Stomach (tissue), 4 donors: ENCODE measurements at regions not wholly inside any gene's neighbourhood (a gene's known extent, or its start where the extent isn't known, plus 50 kb on each side); places are given as distances from the start of the nearest gene placed in this dataset.

Source experiments
- EP300 ChIP-seq: sonication (generic); formaldehyde crosslinking; IDR thresholded peaks from one replicate; pipeline ENCODE4 v1.6.1; 2017; ENCODE audit warnings: antibody characterized with exemption
- POLR2A ChIP-seq, 4 donors: fragments of 450-650 bp; IDR thresholded peaks; one replicate each; pipeline ENCODE4 v1.6.1; 2016; ENCODE audit warnings: antibody characterized with exemption in 4 of 4, control low read depth in 2 of 4, mild to moderate bottlenecking in 1 of 4, moderate library complexity in 1 of 4
- POLR2AphosphoS5 ChIP-seq, 3 donors: sonication (generic); formaldehyde crosslinking; IDR thresholded peaks; one replicate each; pipeline ENCODE4 v1.6.1; 2016; ENCODE audit warnings: antibody characterized with exemption in 3 of 3
- TF ChIP-seq, protein P1 (sequence below), 7 experiments: fragments of 450-650 bp in 4 of 7; fragments of 200-600 bp in 3 of 7; sonication (generic) in 3 of 7; IDR thresholded peaks; one replicate each; pipeline ENCODE4 v1.5.1; 2016 to 2019; ENCODE audit warnings: antibody characterized with exemption in 7 of 7, control low read depth in 2 of 7, mild to moderate bottlenecking in 1 of 7

DNA sequence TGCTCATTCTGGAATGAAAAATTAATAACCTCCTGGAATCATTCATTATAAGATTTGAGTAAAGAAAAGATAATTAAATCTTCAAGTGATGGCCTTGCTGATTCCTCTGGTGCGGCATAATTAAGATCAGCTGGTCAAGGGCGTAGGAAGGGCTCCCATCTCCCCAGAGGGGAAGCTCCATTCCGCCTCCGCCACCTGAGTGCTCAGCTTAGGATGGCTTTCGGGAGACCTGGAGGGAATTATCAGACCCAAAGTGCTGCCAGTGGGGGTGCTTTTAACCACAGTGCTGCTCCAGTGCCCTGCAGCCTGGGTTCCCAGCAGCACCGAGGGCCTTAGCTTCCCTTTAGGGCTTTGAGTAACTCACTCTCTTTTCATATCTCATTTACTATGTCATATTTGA is 556.6 kb upstream of the RGMA start:
- TF ChIP-seq, protein P1, sequence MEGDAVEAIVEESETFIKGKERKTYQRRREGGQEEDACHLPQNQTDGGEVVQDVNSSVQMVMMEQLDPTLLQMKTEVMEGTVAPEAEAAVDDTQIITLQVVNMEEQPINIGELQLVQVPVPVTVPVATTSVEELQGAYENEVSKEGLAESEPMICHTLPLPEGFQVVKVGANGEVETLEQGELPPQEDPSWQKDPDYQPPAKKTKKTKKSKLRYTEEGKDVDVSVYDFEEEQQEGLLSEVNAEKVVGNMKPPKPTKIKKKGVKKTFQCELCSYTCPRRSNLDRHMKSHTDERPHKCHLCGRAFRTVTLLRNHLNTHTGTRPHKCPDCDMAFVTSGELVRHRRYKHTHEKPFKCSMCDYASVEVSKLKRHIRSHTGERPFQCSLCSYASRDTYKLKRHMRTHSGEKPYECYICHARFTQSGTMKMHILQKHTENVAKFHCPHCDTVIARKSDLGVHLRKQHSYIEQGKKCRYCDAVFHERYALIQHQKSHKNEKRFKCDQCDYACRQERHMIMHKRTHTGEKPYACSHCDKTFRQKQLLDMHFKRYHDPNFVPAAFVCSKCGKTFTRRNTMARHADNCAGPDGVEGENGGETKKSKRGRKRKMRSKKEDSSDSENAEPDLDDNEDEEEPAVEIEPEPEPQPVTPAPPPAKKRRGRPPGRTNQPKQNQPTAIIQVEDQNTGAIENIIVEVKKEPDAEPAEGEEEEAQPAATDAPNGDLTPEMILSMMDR (IDR thresholded peaks at IDR 0.05) = no peak
- TF ChIP-seq POLR2A (IDR thresholded peaks at IDR 0.05) = no peak
- TF ChIP-seq EP300 = no peak
- no peak for TF ChIP-seq POLR2AphosphoS5 (IDR thresholded peaks at IDR 0.05)
